RWPE2 (cell line): ENCODE measurements at regions not wholly inside any gene's neighbourhood (a gene's known extent, or its start where the extent isn't known, plus 50 kb on each side); places are given as distances from the start of the nearest gene placed in this dataset.

Source experiments
- ATAC-seq: fragments of 200-7000 bp; cut with Tn5 transposase; 3 replicates; pipeline ENCODE4 v1.9.1; 2021; ENCODE audit warnings: low read depth
- DNase-seq: peaks from one replicate; pipeline ENCODE4 v3.0.0-alpha.2; 2020; ENCODE audit warnings: low spot score
- H3K27ac ChIP-seq: fragments of 450-650 bp; 2 replicates; pipeline ENCODE4 v1.5.1; 2017; ENCODE audit warnings: mild to moderate bottlenecking; ENCODE audit not compliant: poor library complexity, severe bottlenecking
- H3K27me3 ChIP-seq: fragments of 250-450 bp; sonication (Bioruptor Pico); 2 replicates; pipeline ENCODE4 v1.5.1; 2021; ENCODE audit warnings: mild to moderate bottlenecking, moderate library complexity; ENCODE audit not compliant: insufficient read depth, poor library complexity, severe bottlenecking
- H3K36me3 ChIP-seq: fragments of 250-450 bp; sonication (Bioruptor Pico); 2 replicates; pipeline ENCODE4 v1.5.1; 2020; ENCODE audit warnings: low read depth, mild to moderate bottlenecking, moderate library complexity
- H3K4me1 ChIP-seq: fragments of 250-450 bp; sonication (Bioruptor Pico); 2 replicates; pipeline ENCODE4 v1.5.1; 2021; ENCODE audit warnings: mild to moderate bottlenecking, moderate library complexity; ENCODE audit not compliant: insufficient read depth, poor library complexity, severe bottlenecking
- H3K4me3 ChIP-seq: fragments of 250-450 bp; sonication (Bioruptor Pico); 2 replicates; pipeline ENCODE4 v1.5.1; 2021; ENCODE audit warnings: mild to moderate bottlenecking, moderate library complexity; ENCODE audit not compliant: severe bottlenecking
- H3K9me3 ChIP-seq: fragments of 250-450 bp; sonication (Bioruptor Pico); 2 replicates; pipeline ENCODE4 v1.5.1; 2021; ENCODE audit warnings: mild to moderate bottlenecking, moderate library complexity; ENCODE audit not compliant: severe bottlenecking
- TF ChIP-seq, protein P1 (sequence below): fragments of 450-650 bp; IDR thresholded peaks from one replicate; pipeline ENCODE4 v1.5.1; 2017; ENCODE audit warnings: mild to moderate bottlenecking, moderate library complexity; ENCODE audit not compliant: poor library complexity, severe bottlenecking

GRCh38 chr7:17558558-17559332, 260.3 kb downstream of the AHR start:
- no peak for DNase-seq
- Histone ChIP-seq H3K27me3 (no peaks in the 10 kb centered on the region), H3K9me3 (no peaks in the 10 kb centered on the region), H3K4me1 (peaks cover 49% of the 10 kb centered on the region), H3K36me3 (no peaks in the 10 kb centered on the region), H3K27ac (peak overlapping the region; percentile 90), H3K4me3 (no peak overlapping the region)
- peak; percentile 65 for ATAC-seq
- TF ChIP-seq, protein P1, sequence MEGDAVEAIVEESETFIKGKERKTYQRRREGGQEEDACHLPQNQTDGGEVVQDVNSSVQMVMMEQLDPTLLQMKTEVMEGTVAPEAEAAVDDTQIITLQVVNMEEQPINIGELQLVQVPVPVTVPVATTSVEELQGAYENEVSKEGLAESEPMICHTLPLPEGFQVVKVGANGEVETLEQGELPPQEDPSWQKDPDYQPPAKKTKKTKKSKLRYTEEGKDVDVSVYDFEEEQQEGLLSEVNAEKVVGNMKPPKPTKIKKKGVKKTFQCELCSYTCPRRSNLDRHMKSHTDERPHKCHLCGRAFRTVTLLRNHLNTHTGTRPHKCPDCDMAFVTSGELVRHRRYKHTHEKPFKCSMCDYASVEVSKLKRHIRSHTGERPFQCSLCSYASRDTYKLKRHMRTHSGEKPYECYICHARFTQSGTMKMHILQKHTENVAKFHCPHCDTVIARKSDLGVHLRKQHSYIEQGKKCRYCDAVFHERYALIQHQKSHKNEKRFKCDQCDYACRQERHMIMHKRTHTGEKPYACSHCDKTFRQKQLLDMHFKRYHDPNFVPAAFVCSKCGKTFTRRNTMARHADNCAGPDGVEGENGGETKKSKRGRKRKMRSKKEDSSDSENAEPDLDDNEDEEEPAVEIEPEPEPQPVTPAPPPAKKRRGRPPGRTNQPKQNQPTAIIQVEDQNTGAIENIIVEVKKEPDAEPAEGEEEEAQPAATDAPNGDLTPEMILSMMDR, result no peak

- no peak for DNase-seq
- Histone ChIP-seq H3K36me3 (no peaks in the 10 kb centered on the region), H3K4me1 (peaks cover 49% of the 10 kb centered on the region), H3K9me3 (no peaks in the 10 kb centered on the region), H3K4me3 (no peak overlapping the region), H3K27ac (peak overlapping the region; percentile 90), H3K27me3 (no peaks in the 10 kb centered on the region)
- TF ChIP-seq, protein P1, result no peak
- peak; percentile 55 for ATAC-seq
Measured at GRCh38 chr7:17559388-17559787, 260.9 kb downstream of the AHR start.

GRCh38 chr7:17560516-17560915, 262.1 kb downstream of the AHR start:
- Histone ChIP-seq H3K4me1 (peaks cover 57% of the 10 kb centered on the region), H3K36me3 (no peaks in the 10 kb centered on the region), H3K27ac (peak overlapping the region; percentile 90), H3K4me3 (no peak overlapping the region), H3K27me3 (no peaks in the 10 kb centered on the region), H3K9me3 (no peaks in the 10 kb centered on the region)
- peak; percentile 31 for ATAC-seq
- no peak for DNase-seq
- TF ChIP-seq, protein P1, result no peak

GRCh38 chr7:17560966-17561365, 262.5 kb downstream of the AHR start:
- Histone ChIP-seq H3K36me3 (no peaks in the 10 kb centered on the region), H3K27me3 (no peaks in the 10 kb centered on the region), H3K27ac (peak overlapping the region; percentile 90), H3K4me1 (peaks cover 57% of the 10 kb centered on the region), H3K9me3 (no peaks in the 10 kb centered on the region), H3K4me3 (no peak overlapping the region)
- TF ChIP-seq, protein P1, result no peak
- DNase-seq, result no peak
- peak; percentile 26; the same call in 1 of the 3 replicates for ATAC-seq

DNA sequence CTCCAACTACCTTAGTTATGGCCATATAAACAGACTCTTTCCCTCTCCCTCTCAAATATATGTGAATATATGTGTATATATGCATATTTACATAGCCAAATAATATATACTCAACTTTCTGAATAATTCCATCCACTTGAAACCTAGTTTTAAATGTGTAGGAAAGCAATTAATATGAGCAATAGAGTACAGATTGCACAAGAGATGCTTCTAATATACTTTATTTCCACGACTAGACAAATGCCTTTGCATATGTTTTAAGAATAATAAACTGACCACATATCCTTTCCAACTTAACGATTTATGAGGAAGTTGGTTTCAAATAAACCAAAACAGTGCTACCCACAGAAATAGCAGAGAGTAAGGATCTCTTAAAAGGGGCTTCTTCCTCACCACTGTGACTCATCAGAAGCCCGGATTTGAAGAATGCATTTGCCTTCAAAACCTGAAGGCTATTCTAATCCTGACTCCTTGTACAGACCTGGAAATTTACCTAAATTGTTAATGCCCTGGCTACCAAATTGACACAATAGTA, 266.3 kb downstream of the AHR start:
- no peak for DNase-seq
- TF ChIP-seq, protein P1, result no peak
- 0 out of 3 replicates have a peak, but pooled peaks have one; percentile 30 for ATAC-seq

More for the DNA sequence above, 266.3 kb downstream of the AHR start:
- Histone ChIP-seq H3K27ac (peak overlapping the region; percentile 28), H3K9me3 (no peaks in the 10 kb centered on the region), H3K36me3 (no peaks in the 10 kb centered on the region), H3K4me3 (no peak overlapping the region), H3K4me1 (peaks cover 28% of the 10 kb centered on the region), H3K27me3 (no peaks in the 10 kb centered on the region)
